ENCODE measurements at regions not wholly inside any gene's neighbourhood (a gene's known extent, or its start where the extent isn't known, plus 50 kb on each side); places are given as distances from the start of the nearest gene placed in this dataset.

- no peak for TF ChIP-seq CTCF (IDR thresholded peaks at IDR 0.05; ENCODE audit: low read depth, low read length, missing control alignments)
- DNase-seq (ENCODE audit: low read depth) = no peak
- in situ Hi-C loops (cut with HindIII; ENCODE audit: low sequenced_read_pairs) = no loop called here
- H3K4me3 ChIP-seq (ENCODE audit: low read depth, low read length) = no peak overlapping the region
Observed at GRCh38 chr1:104463126-104463697, 713.5 kb downstream of the AMY1C start.

- DNase-seq (ENCODE audit: low read depth) = no peak
- in situ Hi-C loops (cut with HindIII; ENCODE audit: low sequenced_read_pairs) = no loop called here
- no peak for TF ChIP-seq CTCF (IDR thresholded peaks at IDR 0.05; ENCODE audit: low read depth, low read length, missing control alignments)
- no peak overlapping the region for H3K4me3 ChIP-seq (ENCODE audit: low read depth, low read length)
Observed at GRCh38 chr1:104466068-104466467, 716.4 kb downstream of the AMY1C start.

- H3K4me3 ChIP-seq (ENCODE audit: low read depth, low read length) = no peak overlapping the region
- in situ Hi-C loops (cut with HindIII; ENCODE audit: low sequenced_read_pairs) = no loop called here
- no peak for DNase-seq (ENCODE audit: low read depth)
- no peak for TF ChIP-seq CTCF (IDR thresholded peaks at IDR 0.05; ENCODE audit: low read depth, low read length, missing control alignments)
Observed at GRCh38 chr1:104467590-104467989, 717.9 kb downstream of the AMY1C start.

- TF ChIP-seq CTCF (IDR thresholded peaks at IDR 0.05; ENCODE audit: low read depth, low read length, missing control alignments) = no peak
Observed at GRCh38 chr1:104468282-104468681, 718.6 kb downstream of the AMY1C start.

GRCh38 chr1:104476126-104476525 lies 726.4 kb downstream of the AMY1C start:
- in situ Hi-C loops (cut with HindIII; ENCODE audit: low sequenced_read_pairs) = no loop called here
- DNase-seq (ENCODE audit: low read depth) = no peak
- no peak for TF ChIP-seq CTCF (IDR thresholded peaks at IDR 0.05; ENCODE audit: low read depth, low read length, missing control alignments)
- no peak overlapping the region for H3K4me3 ChIP-seq (ENCODE audit: low read depth, low read length)

More at GRCh38 chr1:104468282-104468681, 718.6 kb downstream of the AMY1C start:
- no peak for DNase-seq (ENCODE audit: low read depth)
- no peak overlapping the region for H3K4me3 ChIP-seq (ENCODE audit: low read depth, low read length)
- in situ Hi-C loops (cut with HindIII; ENCODE audit: low sequenced_read_pairs) = no loop called here

- TF ChIP-seq CTCF (IDR thresholded peaks at IDR 0.05; ENCODE audit: low read depth, low read length, missing control alignments) = no peak
- DNase-seq (ENCODE audit: low read depth) = no peak
- in situ Hi-C loops (cut with HindIII; ENCODE audit: low sequenced_read_pairs) = no loop called here
- no peak overlapping the region for H3K4me3 ChIP-seq (ENCODE audit: low read depth, low read length)
Observed at GRCh38 chr1:104488296-104489015, 738.8 kb downstream of the AMY1C start.
